ENCODE measurements at regions not wholly inside any gene's neighbourhood (a gene's known extent, or its start where the extent isn't known, plus 50 kb on each side); places are given as distances from the start of the nearest gene placed in this dataset.
"Not testable (repeated sequence)": the region's sequence is repeated elsewhere in the genome, so short reads cannot be mapped to it uniquely, and the experiment has no call there.

- Histone ChIP-seq H3K4me1 (ENCODE audit: control insufficient read depth in 1 of 2, low read depth in 2 of 2) (no peaks in the 10 kb centered on the region), H3K36me3 (no peaks in the 10 kb centered on the region), H3K27ac (no peak overlapping the region), H3K27me3 (replicated peaks; ENCODE audit: insufficient read depth) (no peaks in the 10 kb centered on the region), H3K9me3 (no peaks in the 10 kb centered on the region), H3K4me3 (no peak overlapping the region)
- DNase-seq (ENCODE audit: low spot score) = no peak
- no peak for TF ChIP-seq CTCF (IDR thresholded peaks at IDR 0.05)
- no peak for ATAC-seq (ENCODE audit: insufficient number of reproducible peaks, low FRiP score, low read depth)
Measured at GRCh38 chr12:127607146-127607725, 659.7 kb upstream of the TMEM132C start.

- not testable (repeated sequence) for H3K9me3 ChIP-seq; H3K27me3 ChIP-seq (replicated peaks; ENCODE audit: insufficient read depth); H3K4me3 ChIP-seq; DNase-seq (ENCODE audit: low spot score); H3K27ac ChIP-seq; ATAC-seq (ENCODE audit: insufficient number of reproducible peaks, low FRiP score, low read depth); H3K36me3 ChIP-seq
- peaks cover 0 to 11% of the 10 kb centered on the region in 2 donors for H3K4me1 ChIP-seq (ENCODE audit: control insufficient read depth in 1 of 2, low read depth in 2 of 2)
Measured at GRCh38 chr12:127608359-127608758, 658.6 kb upstream of the TMEM132C start.

- DNase-seq (ENCODE audit: low spot score) = no peak
- Histone ChIP-seq H3K9me3 (no peaks in the 10 kb centered on the region), H3K27me3 (replicated peaks; ENCODE audit: insufficient read depth) (no peaks in the 10 kb centered on the region), H3K36me3 (no peaks in the 10 kb centered on the region), H3K27ac (peak overlapping the region; percentile 43 to 75), H3K4me3 (no peak overlapping the region), H3K4me1 (ENCODE audit: control insufficient read depth in 1 of 2, low read depth in 2 of 2) (peaks cover 0 to 33% of the 10 kb centered on the region in 2 donors)
- TF ChIP-seq CTCF (IDR thresholded peaks at IDR 0.05) = no peak
- ATAC-seq (ENCODE audit: insufficient number of reproducible peaks, low FRiP score, low read depth) = no peak
Measured at GRCh38 chr12:127613056-127613455, 653.9 kb upstream of the TMEM132C start.

- ATAC-seq (ENCODE audit: insufficient number of reproducible peaks, low FRiP score, low read depth) = peak; percentile 79
- no peaks in the 10 kb centered on the region for H3K36me3 ChIP-seq
- peak overlapping the region; percentile 75 to 78 for H3K27ac ChIP-seq
Measured at GRCh38 chr12:127619869-127620734, 646.9 kb upstream of the TMEM132C start.

GRCh38 chr12:127620735-127621355 is 646.1 kb upstream of the TMEM132C start:
- ATAC-seq (ENCODE audit: insufficient number of reproducible peaks, low FRiP score, low read depth) (no peak), DNase-seq (ENCODE audit: low spot score) (no peak)
- H3K27me3 ChIP-seq (replicated peaks; ENCODE audit: insufficient read depth) = no peaks in the 10 kb centered on the region
- TF ChIP-seq CTCF (IDR thresholded peaks at IDR 0.05) = no peak
- peaks cover 13 to 46% of the 10 kb centered on the region in 2 donors for H3K4me1 ChIP-seq (ENCODE audit: control insufficient read depth in 1 of 2, low read depth in 2 of 2)
- H3K36me3 ChIP-seq = no peaks in the 10 kb centered on the region
- H3K27ac ChIP-seq = peak overlapping the region; percentile 75 to 78
- H3K4me3 ChIP-seq = peak overlapping the region; percentile 26
- no peaks in the 10 kb centered on the region for H3K9me3 ChIP-seq

More at GRCh38 chr12:127619869-127620734, 646.9 kb upstream of the TMEM132C start:
- Histone ChIP-seq H3K4me1 (ENCODE audit: control insufficient read depth in 1 of 2, low read depth in 2 of 2) (peaks cover 13 to 48% of the 10 kb centered on the region in 2 donors), H3K9me3 (no peaks in the 10 kb centered on the region), H3K4me3 (peak overlapping the region; percentile 26), H3K27me3 (replicated peaks; ENCODE audit: insufficient read depth) (no peaks in the 10 kb centered on the region)
- TF ChIP-seq CTCF (IDR thresholded peaks at IDR 0.05) = no peak
- DNase-seq (ENCODE audit: low spot score) = no peak
